ENCODE measurements at regions not wholly inside any gene's neighbourhood (a gene's known extent, or its start where the extent isn't known, plus 50 kb on each side); places are given as distances from the start of the nearest gene placed in this dataset.

GRCh38 chr12:93959657-93960056 lies 188.7 kb upstream of the PLXNC1 start:
- TF ChIP-seq RELA (IDR thresholded peaks at IDR 0.05; ENCODE audit: borderline replicate concordance, partially characterized antibody) (no peak), BMI1 (IDR thresholded peaks at IDR 0.05; ENCODE audit: borderline replicate concordance) (no peak), KAT2A (conservative IDR thresholded peaks at IDR 0.05; ENCODE audit: control insufficient read depth, low read depth, low read length) (no peak), FOS (IDR thresholded peaks at IDR 0.05; ENCODE audit: borderline replicate concordance, extremely low read depth, insufficient read length) (no peak), ZZZ3 (IDR thresholded peaks at IDR 0.05; ENCODE audit: control insufficient read depth, insufficient read length, low read depth) (no peak), KLF5 (IDR thresholded peaks at IDR 0.05; ENCODE audit: partially characterized antibody) (no peak)
- TF ChIP-seq, protein P1, sequence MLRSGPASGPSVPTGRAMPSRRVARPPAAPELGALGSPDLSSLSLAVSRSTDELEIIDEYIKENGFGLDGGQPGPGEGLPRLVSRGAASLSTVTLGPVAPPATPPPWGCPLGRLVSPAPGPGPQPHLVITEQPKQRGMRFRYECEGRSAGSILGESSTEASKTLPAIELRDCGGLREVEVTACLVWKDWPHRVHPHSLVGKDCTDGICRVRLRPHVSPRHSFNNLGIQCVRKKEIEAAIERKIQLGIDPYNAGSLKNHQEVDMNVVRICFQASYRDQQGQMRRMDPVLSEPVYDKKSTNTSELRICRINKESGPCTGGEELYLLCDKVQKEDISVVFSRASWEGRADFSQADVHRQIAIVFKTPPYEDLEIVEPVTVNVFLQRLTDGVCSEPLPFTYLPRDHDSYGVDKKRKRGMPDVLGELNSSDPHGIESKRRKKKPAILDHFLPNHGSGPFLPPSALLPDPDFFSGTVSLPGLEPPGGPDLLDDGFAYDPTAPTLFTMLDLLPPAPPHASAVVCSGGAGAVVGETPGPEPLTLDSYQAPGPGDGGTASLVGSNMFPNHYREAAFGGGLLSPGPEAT (IDR thresholded peaks at IDR 0.05; ENCODE audit: low read depth) = no peak
- TF ChIP-seq, protein P2, sequence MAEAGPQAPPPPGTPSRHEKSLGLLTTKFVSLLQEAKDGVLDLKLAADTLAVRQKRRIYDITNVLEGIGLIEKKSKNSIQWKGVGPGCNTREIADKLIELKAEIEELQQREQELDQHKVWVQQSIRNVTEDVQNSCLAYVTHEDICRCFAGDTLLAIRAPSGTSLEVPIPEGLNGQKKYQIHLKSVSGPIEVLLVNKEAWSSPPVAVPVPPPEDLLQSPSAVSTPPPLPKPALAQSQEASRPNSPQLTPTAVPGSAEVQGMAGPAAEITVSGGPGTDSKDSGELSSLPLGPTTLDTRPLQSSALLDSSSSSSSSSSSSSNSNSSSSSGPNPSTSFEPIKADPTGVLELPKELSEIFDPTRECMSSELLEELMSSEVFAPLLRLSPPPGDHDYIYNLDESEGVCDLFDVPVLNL (IDR thresholded peaks at IDR 0.05; ENCODE audit: low read depth, low read length) = no peak
- TF ChIP-seq, protein P3, sequence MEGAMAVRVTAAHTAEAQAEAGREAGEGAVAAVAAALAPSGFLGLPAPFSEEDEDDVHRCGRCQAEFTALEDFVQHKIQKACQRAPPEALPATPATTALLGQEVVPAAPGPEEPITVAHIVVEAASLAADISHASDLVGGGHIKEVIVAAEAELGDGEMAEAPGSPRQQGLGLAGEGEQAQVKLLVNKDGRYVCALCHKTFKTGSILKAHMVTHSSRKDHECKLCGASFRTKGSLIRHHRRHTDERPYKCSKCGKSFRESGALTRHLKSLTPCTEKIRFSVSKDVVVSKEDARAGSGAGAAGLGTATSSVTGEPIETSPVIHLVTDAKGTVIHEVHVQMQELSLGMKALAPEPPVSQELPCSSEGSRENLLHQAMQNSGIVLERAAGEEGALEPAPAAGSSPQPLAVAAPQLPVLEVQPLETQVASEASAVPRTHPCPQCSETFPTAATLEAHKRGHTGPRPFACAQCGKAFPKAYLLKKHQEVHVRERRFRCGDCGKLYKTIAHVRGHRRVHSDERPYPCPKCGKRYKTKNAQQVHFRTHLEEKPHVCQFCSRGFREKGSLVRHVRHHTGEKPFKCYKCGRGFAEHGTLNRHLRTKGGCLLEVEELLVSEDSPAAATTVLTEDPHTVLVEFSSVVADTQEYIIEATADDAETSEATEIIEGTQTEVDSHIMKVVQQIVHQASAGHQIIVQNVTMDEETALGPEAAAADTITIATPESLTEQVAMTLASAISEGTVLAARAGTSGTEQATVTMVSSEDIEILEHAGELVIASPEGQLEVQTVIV (IDR thresholded peaks at IDR 0.05; ENCODE audit: borderline replicate concordance, partially characterized antibody) = no peak
- FAIRE-seq (no peak), DNase-seq (ENCODE audit: low read depth, low spot score) (no peak), ATAC-seq (no peak)
- in situ Hi-C loops (cut with MboI) = no loop called here
- H3K4me1 ChIP-seq (ENCODE audit: control insufficient read depth, insufficient read depth, low read length) = no peaks in the 10 kb centered on the region
- CTCF ChIA-PET = no interaction called here
- H3K36me3 ChIP-seq (ENCODE audit: control insufficient read depth in 2 of 2, insufficient read depth in 2 of 2, low read length in 1 of 2) = no peaks in the 10 kb centered on the region
- SMC1A ChIA-PET (ENCODE audit: uncharacterized antibody, unreplicated experiment) = no interaction called here
- H3K79me2 ChIP-seq (ENCODE audit: control insufficient read depth, insufficient read depth, low read length) = no peaks in the 10 kb centered on the region
- RAD21 ChIA-PET (ENCODE audit: unreplicated experiment) = no interaction called here
- no peak overlapping the region for H3K4me3 ChIP-seq
- intact Hi-C loops (cut with micrococcal nuclease; ENCODE audit: unreplicated experiment) = no loop called here
- no peaks in the 10 kb centered on the region for H3K9me3 ChIP-seq (replicated peaks; ENCODE audit: control insufficient read depth, insufficient read depth, low read length)
- POLR2A ChIA-PET = no interaction called here
- WGBS (ENCODE audit: insufficient coverage, insufficient replicate concordance, low lambda C conversion rate, missing lambda C conversion rate) = 0% methylated on average over 1 of the region's 1 CpG
- no peak overlapping the region for H3K9ac ChIP-seq (ENCODE audit: control insufficient read depth, insufficient read depth, low read length)
- no TSS peak for BruUV-seq (replicated peaks)
- no peak overlapping the region for H2AFZ ChIP-seq (ENCODE audit: control insufficient read depth, low read depth, low read length)
- H3K27me3 ChIP-seq (replicated peaks in 1 of 2; ENCODE audit: control insufficient read depth in 2 of 2, insufficient read depth in 2 of 2, low read length in 1 of 2) = no peaks in the 10 kb centered on the region; a peak in 1 of 4 replicates
- H3K27ac ChIP-seq (ENCODE audit: control insufficient read depth, insufficient read depth) = no peak overlapping the region
- no peaks in the 10 kb centered on the region for H4K20me1 ChIP-seq (ENCODE audit: control insufficient read depth, insufficient read depth)
- no peak overlapping the region for H3K4me2 ChIP-seq (ENCODE audit: control insufficient read depth, insufficient read depth)
